Amniotic epithelial cell (primary cell): ENCODE measurements at regions not wholly inside any gene's neighbourhood (a gene's known extent, or its start where the extent isn't known, plus 50 kb on each side); places are given as distances from the start of the nearest gene placed in this dataset.

ENCODE experiments used
- DNase-seq: peaks from one replicate; pipeline ENCODE4 v3.0.0-alpha.2; 2010; ENCODE audit warnings: low read depth

GRCh38 chr5:155418960-155419579 lies 405.5 kb downstream of the KIF4B start:
- no peak for DNase-seq

- DNase-seq = no peak
Measured at GRCh38 chr5:155430192-155430591, 416.6 kb downstream of the KIF4B start.

DNA sequence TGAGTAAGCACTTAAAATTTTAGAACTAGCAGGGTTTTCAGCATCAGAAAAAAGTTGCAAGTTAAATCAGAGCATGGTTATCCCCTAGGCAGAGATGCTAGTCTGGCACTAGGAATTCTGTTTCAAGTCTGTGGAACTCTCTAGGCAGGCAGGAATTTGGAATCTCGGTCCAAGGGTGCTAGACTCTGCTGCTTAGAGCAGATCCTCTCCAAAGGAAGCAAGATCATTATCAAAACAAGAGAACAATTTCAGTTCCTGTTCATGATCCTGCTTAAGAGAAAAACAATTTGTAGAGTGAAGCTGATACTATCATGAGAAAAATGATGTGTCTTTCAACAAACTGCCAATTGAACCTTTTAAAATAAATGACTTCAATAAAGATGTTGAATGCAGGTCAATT lies 420.7 kb downstream of the KIF4B start:
- no peak for DNase-seq

DNA sequence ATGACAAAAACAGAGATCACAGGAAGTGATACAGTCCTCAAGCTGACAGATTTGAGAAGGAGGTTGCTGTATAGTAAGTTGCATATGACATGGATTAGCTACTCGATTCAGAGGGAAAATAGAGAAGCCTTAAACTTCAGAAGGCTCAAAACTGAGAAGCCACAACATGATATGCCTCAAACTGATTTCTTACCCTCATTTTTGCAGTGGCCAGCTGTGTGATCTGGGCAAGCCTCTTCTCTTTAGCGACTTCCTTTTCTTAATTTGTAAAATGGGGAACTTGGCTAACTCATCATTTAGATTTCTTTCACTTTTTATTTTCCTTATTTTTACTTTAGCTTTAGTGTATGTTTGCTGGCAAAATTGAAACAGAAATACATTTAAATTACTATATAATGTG lies 421.1 kb downstream of the KIF4B start:
- DNase-seq = no peak

- DNase-seq = no peak
Measured at GRCh38 chr5:155441849-155442248, 428.3 kb downstream of the KIF4B start.

- DNase-seq = no peak
Measured at GRCh38 chr5:155451106-155451505, 437.6 kb downstream of the KIF4B start.

DNA sequence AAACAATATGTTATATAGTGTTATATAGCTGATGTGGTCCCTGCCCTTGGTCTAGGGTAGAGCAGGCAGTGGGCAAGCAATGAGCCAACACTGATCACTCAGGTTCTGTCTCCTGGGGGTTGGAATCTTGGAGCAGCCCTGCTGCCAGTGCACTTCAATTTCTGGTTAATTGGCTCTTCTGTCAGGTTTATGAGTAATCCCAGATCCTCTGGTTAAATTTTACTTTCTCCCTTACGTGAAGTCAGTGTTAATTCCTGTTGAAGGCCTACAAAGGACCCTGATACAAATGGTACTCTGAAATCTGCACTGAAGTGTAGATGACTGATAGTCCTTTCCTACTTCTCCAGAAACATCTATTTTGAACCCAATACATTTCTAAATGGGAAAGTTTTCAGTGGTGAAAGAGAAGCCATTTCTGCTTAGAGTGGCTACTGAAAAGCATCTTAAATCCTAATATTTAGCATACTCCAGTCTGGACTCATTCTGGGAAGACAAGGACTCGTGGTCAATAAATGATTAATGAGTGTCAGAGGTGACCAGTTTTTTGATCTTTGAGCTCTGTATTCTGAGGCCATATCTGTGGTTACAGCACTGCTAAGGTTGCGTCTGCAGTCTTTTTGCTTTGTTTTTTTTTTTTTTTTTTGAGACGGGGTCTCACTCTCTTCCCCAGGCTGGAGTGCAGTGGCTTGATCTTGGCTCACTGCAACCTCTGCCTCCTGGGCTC lies 442.4 kb downstream of the KIF4B start:
- DNase-seq = no peak

GRCh38 chr5:155459889-155460500 lies 446.4 kb downstream of the KIF4B start:
- no peak for DNase-seq

GRCh38 chr5:155460501-155460931 lies 447.0 kb downstream of the KIF4B start:
- DNase-seq = no peak

- DNase-seq = no peak
Measured at GRCh38 chr5:155461304-155461703, 447.7 kb downstream of the KIF4B start.

- no peak for DNase-seq
Measured at GRCh38 chr5:155466851-155467250, 453.3 kb downstream of the KIF4B start.

- no peak for DNase-seq
Measured at GRCh38 chr5:155471027-155471426, 457.5 kb downstream of the KIF4B start.

- DNase-seq = no peak
Measured at GRCh38 chr5:155472780-155473179, 459.2 kb downstream of the KIF4B start.

GRCh38 chr5:155475318-155475717 lies 461.8 kb downstream of the KIF4B start:
- DNase-seq = no peak

DNA sequence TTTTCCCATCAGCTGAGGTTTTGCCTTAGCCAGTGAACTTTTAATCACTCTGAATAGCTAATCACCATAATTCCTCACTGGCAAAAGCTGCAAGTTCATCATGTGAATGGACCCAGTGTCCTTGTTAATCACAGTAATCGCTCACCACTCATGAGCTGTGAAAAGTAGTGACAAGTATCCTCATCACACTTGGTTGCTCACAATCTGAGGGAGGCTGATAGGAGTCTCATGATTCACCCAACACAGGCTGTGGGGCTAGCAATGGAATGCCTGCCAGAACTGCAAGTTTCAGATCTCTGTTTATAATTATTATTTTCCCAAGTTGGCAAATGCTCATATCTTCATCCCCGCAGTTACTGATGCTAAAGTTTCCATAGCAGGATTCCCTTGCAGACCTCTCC lies 467.2 kb downstream of the KIF4B start:
- no peak for DNase-seq

GRCh38 chr5:155481182-155481581 lies 467.6 kb downstream of the KIF4B start:
- no peak for DNase-seq

DNA sequence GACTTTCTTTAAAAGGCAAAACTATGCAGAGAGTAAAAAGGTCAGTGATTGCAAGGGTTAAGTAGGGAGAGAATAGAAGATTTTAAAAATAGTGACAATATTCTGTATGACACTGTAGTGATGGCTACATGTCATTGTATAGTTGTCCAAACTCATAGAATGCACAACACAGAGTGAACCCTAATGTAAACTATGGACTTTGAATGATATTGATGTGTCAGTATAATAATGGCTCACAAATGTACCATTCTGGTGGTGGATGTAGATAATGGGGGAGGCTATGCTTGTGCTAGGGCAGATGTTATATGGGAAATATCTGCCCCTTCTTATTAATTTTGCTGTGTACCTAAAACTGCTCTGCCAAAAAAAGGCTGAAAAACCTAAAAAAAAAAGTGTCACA lies 468.9 kb downstream of the KIF4B start:
- DNase-seq = no peak

GRCh38 chr5:155485386-155485785 lies 471.8 kb downstream of the KIF4B start:
- no peak for DNase-seq

GRCh38 chr5:155489949-155490348 lies 476.4 kb downstream of the KIF4B start:
- DNase-seq = no peak

GRCh38 chr5:155492191-155492590 lies 478.6 kb downstream of the KIF4B start:
- DNase-seq = no peak

DNA sequence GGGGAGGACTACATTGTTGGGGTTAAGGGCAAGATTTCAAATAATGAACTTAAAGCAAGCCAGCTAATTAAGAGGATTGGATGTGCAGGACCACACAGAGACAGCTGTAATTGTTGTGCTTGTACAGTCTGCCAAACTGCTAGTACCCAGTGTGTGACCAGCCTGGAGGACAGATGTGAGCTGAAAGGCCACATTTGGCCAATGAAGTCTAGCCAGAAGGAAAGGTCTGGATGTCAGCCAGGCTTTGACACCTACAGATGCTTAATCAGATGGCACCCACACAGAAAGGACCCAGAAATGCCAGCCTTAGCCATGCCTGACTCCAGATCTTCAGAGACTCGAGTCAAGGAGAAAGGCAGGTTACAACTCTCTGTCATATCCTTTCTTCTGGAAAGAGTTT lies 491.1 kb downstream of the KIF4B start:
- DNase-seq = no peak

- DNase-seq = no peak
Measured at GRCh38 chr5:155507363-155507762, 493.8 kb downstream of the KIF4B start.

- no peak for DNase-seq
Measured at GRCh38 chr5:155508673-155509072, 495.1 kb downstream of the KIF4B start.

DNA sequence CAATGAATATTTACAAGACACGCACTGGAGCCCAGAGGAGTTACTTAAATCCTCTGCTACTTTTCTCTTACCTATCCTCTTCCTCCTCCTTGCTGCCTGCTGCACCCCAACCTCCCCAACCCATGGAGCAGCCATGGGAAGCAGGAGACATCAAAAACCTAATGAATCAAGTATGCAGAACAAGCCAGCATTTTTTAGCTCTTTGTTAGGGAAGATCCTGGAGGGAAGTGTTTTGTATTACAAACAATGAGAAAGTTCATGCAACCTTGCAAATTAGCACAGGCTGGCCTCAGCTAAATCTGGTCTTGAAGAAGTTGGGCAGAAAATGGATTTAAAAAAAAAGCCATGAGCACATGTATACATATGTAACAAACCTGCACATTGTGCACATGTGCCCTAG lies 498.8 kb downstream of the KIF4B start:
- DNase-seq = no peak
